ENCODE measurements at regions not wholly inside any gene's neighbourhood (a gene's known extent, or its start where the extent isn't known, plus 50 kb on each side); places are given as distances from the start of the nearest gene placed in this dataset.
A peak's percentile ranks its signal among the peaks of the same experiment; 100 is the strongest.

- H3K4me1 Mint-ChIP-seq = peaks cover 31% of the 10 kb centered on the region
- no peak for DNase-seq
- ATAC-seq = no peak
- H3K27me3 Mint-ChIP-seq = no peaks in the 10 kb centered on the region
- no peak overlapping the region for H3K4me3 Mint-ChIP-seq
- H3K9me3 Mint-ChIP-seq = peaks cover 9 to 27% of the 10 kb centered on the region in 2 donors
- H3K27ac Mint-ChIP-seq = no peak overlapping the region
Observed at GRCh38 chr14:71214241-71214640, 307.0 kb downstream of the PCNX1 start.

GRCh38 chr14:71220462-71220861 is 313.2 kb downstream of the PCNX1 start:
- H3K4me1 Mint-ChIP-seq = peaks cover 29% of the 10 kb centered on the region
- DNase-seq (no peak), ATAC-seq (no peak)
- no peak overlapping the region for H3K27ac Mint-ChIP-seq
- H3K27me3 Mint-ChIP-seq = no peaks in the 10 kb centered on the region
- H3K9me3 Mint-ChIP-seq = peaks cover 13 to 35% of the 10 kb centered on the region in 2 donors
- no peak overlapping the region for H3K4me3 Mint-ChIP-seq

- Mint-ChIP-seq H3K4me3 (no peak overlapping the region), H3K4me1 (peaks cover 29% of the 10 kb centered on the region), H3K27ac (no peak overlapping the region), H3K27me3 (no peaks in the 10 kb centered on the region), H3K9me3 (peaks cover 13 to 35% of the 10 kb centered on the region in 2 donors)
- no peak for DNase-seq
- ATAC-seq = no peak
Observed at GRCh38 chr14:71221119-71221518, 313.9 kb downstream of the PCNX1 start.

GRCh38 chr14:71225113-71225512 is 317.9 kb downstream of the PCNX1 start:
- ATAC-seq (no peak), DNase-seq (no peak)
- Mint-ChIP-seq H3K9me3 (peaks cover 5 to 9% of the 10 kb centered on the region in 2 donors), H3K4me3 (no peak overlapping the region), H3K27ac (no peak overlapping the region), H3K4me1 (peaks cover 17% of the 10 kb centered on the region), H3K27me3 (no peaks in the 10 kb centered on the region)

- DNase-seq (no peak), ATAC-seq (no peak)
- Mint-ChIP-seq H3K27me3 (no peaks in the 10 kb centered on the region), H3K9me3 (no peaks in the 10 kb centered on the region), H3K4me1 (peaks cover 18% of the 10 kb centered on the region), H3K4me3 (no peak overlapping the region), H3K27ac (peak overlapping the region; percentile 75 to 84)
Observed at GRCh38 chr14:71228711-71229110, 321.5 kb downstream of the PCNX1 start.

- Mint-ChIP-seq H3K4me1 (peaks cover 18% of the 10 kb centered on the region), H3K4me3 (no peak overlapping the region), H3K9me3 (no peaks in the 10 kb centered on the region), H3K27me3 (no peaks in the 10 kb centered on the region), H3K27ac (peak overlapping the region in 1 of 2 donors; percentile 5)
- no peak for ATAC-seq
- no peak for DNase-seq
Observed at GRCh38 chr14:71229875-71230274, 322.6 kb downstream of the PCNX1 start.

GRCh38 chr14:71230897-71231296 is 323.6 kb downstream of the PCNX1 start:
- peaks cover 18% of the 10 kb centered on the region for H3K4me1 Mint-ChIP-seq
- H3K27ac Mint-ChIP-seq = peak overlapping the region in 1 of 2 donors; percentile 42
- DNase-seq = no peak
- no peak overlapping the region for H3K4me3 Mint-ChIP-seq
- no peaks in the 10 kb centered on the region for H3K27me3 Mint-ChIP-seq
- H3K9me3 Mint-ChIP-seq = no peaks in the 10 kb centered on the region
- peak; percentile 39 for ATAC-seq

- H3K9me3 Mint-ChIP-seq = no peaks in the 10 kb centered on the region
- DNase-seq (no peak), ATAC-seq (peak; percentile 55)
- no peaks in the 10 kb centered on the region for H3K27me3 Mint-ChIP-seq
- H3K4me3 Mint-ChIP-seq = no peak overlapping the region
- peak overlapping the region in 1 of 2 donors; percentile 10 for H3K27ac Mint-ChIP-seq
- peaks cover 18% of the 10 kb centered on the region for H3K4me1 Mint-ChIP-seq
Observed at GRCh38 chr14:71231521-71232393, 324.5 kb downstream of the PCNX1 start.

GRCh38 chr14:71232506-71232905 is 325.2 kb downstream of the PCNX1 start:
- ATAC-seq = no peak
- Mint-ChIP-seq H3K9me3 (no peaks in the 10 kb centered on the region), H3K4me3 (no peak overlapping the region), H3K27ac (no peak overlapping the region), H3K27me3 (no peaks in the 10 kb centered on the region), H3K4me1 (peaks cover 18% of the 10 kb centered on the region)
- DNase-seq = no peak

GRCh38 chr14:71235875-71236274 is 328.6 kb downstream of the PCNX1 start:
- no peak for DNase-seq

GRCh38 chr14:71236487-71236886 is 329.2 kb downstream of the PCNX1 start:
- no peak for DNase-seq
- Mint-ChIP-seq H3K4me3 (no peak overlapping the region), H3K9me3 (peaks cover 0 to 6% of the 10 kb centered on the region in 2 donors), H3K27me3 (peaks cover 6% of the 10 kb centered on the region), H3K4me1 (peaks cover 24% of the 10 kb centered on the region), H3K27ac (no peak overlapping the region)
- no peak for ATAC-seq

More at GRCh38 chr14:71235875-71236274, 328.6 kb downstream of the PCNX1 start:
- peaks cover 0 to 6% of the 10 kb centered on the region in 2 donors for H3K9me3 Mint-ChIP-seq
- no peaks in the 10 kb centered on the region for H3K27me3 Mint-ChIP-seq
- no peak overlapping the region for H3K27ac Mint-ChIP-seq
- no peak overlapping the region for H3K4me3 Mint-ChIP-seq
- ATAC-seq = no peak
- peaks cover 20% of the 10 kb centered on the region for H3K4me1 Mint-ChIP-seq

GRCh38 chr14:71237556-71237955 is 330.3 kb downstream of the PCNX1 start:
- Mint-ChIP-seq H3K9me3 (peaks cover 0 to 6% of the 10 kb centered on the region in 2 donors), H3K4me1 (peaks cover 22% of the 10 kb centered on the region), H3K27ac (no peak overlapping the region), H3K27me3 (peaks cover 7% of the 10 kb centered on the region), H3K4me3 (no peak overlapping the region)
- no peak for ATAC-seq
- no peak for DNase-seq

- Mint-ChIP-seq H3K9me3 (peaks cover 0 to 6% of the 10 kb centered on the region in 2 donors), H3K27me3 (peaks cover 7% of the 10 kb centered on the region), H3K4me1 (peaks cover 24% of the 10 kb centered on the region), H3K27ac (no peak overlapping the region), H3K4me3 (no peak overlapping the region)
- ATAC-seq (no peak), DNase-seq (no peak)
Observed at GRCh38 chr14:71238835-71239234, 331.6 kb downstream of the PCNX1 start.

GRCh38 chr14:71240171-71240570 is 332.9 kb downstream of the PCNX1 start:
- no peak for DNase-seq
- peaks cover 7% of the 10 kb centered on the region for H3K27me3 Mint-ChIP-seq
- no peak overlapping the region for H3K4me3 Mint-ChIP-seq
- H3K4me1 Mint-ChIP-seq = peaks cover 37% of the 10 kb centered on the region
- peaks cover 0 to 16% of the 10 kb centered on the region in 2 donors for H3K9me3 Mint-ChIP-seq
- H3K27ac Mint-ChIP-seq = no peak overlapping the region
- ATAC-seq = no peak

GRCh38 chr14:71240866-71241520 is 333.7 kb downstream of the PCNX1 start:
- H3K9me3 Mint-ChIP-seq = peaks cover 5 to 21% of the 10 kb centered on the region in 2 donors
- ATAC-seq = no peak
- H3K4me1 Mint-ChIP-seq = peaks cover 45% of the 10 kb centered on the region
- peaks cover 7% of the 10 kb centered on the region for H3K27me3 Mint-ChIP-seq
- DNase-seq = no peak
- no peak overlapping the region for H3K4me3 Mint-ChIP-seq
- H3K27ac Mint-ChIP-seq = no peak overlapping the region

GRCh38 chr14:71242237-71242748 is 335.0 kb downstream of the PCNX1 start:
- Mint-ChIP-seq H3K4me3 (no peak overlapping the region), H3K9me3 (peaks cover 17 to 34% of the 10 kb centered on the region in 2 donors), H3K4me1 (peaks cover 58% of the 10 kb centered on the region), H3K27me3 (peaks cover 7% of the 10 kb centered on the region), H3K27ac (peak overlapping the region in 1 of 2 donors; percentile 13)
- ATAC-seq (no peak), DNase-seq (no peak)
